Fibroblast of mammary gland (primary cell): ENCODE measurements at regions not wholly inside any gene's neighbourhood (a gene's known extent, or its start where the extent isn't known, plus 50 kb on each side); places are given as distances from the start of the nearest gene placed in this dataset.

Experiments used
- DNase-seq: peaks from one replicate; pipeline ENCODE4 v3.0.0-alpha.2; 2010; ENCODE audit warnings: low read depth
- H3K4me3 ChIP-seq: 2 replicates; pipeline ENCODE4 v1.5.1; 2011; ENCODE audit warnings: low read depth, mild to moderate bottlenecking, low read length, moderate library complexity; ENCODE audit not compliant: control insufficient read depth
- CTCF ChIP-seq: conservative IDR thresholded peaks from 2 replicates; pipeline ENCODE4 v1.5.1; 2011; ENCODE audit warnings: low read depth, low read length, inconsistent platforms; ENCODE audit not compliant: control insufficient read depth, insufficient read depth

DNA sequence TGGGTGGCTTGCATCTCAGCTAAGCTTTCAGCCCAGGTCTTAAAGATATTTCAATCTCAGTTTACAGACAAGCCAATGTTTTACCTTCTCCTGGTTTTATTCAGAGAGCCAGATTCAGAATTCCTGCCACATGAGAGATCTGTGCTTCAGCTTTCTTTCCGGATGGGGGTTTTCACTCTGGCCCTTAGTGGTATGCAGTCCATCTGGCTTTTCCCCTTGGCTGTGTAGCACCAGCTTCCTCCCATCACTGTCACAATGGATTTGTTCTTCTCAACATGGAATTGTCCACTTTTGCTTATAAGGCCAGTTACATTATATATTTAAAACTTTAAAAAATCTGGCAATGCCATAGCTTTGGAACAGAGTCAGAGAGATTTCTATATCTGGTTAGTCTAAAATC is 303.9 kb downstream of the ETS1 start:
- H3K4me3 ChIP-seq, result no peak overlapping the region
- no peak for TF ChIP-seq CTCF
- no peak for DNase-seq

GRCh38 chr11:128282053-128282452 is 305.3 kb downstream of the ETS1 start:
- DNase-seq, result no peak
- TF ChIP-seq CTCF, result no peak
- H3K4me3 ChIP-seq, result no peak overlapping the region

GRCh38 chr11:128279866-128280265 is 307.5 kb downstream of the ETS1 start:
- no peak for TF ChIP-seq CTCF
- DNase-seq, result peak; percentile 45

GRCh38 chr11:128273736-128274135 is 313.6 kb downstream of the ETS1 start:
- no peak overlapping the region for H3K4me3 ChIP-seq
- DNase-seq, result no peak
- TF ChIP-seq CTCF, result no peak

More at GRCh38 chr11:128279866-128280265, 307.5 kb downstream of the ETS1 start:
- H3K4me3 ChIP-seq, result no peak overlapping the region

DNA sequence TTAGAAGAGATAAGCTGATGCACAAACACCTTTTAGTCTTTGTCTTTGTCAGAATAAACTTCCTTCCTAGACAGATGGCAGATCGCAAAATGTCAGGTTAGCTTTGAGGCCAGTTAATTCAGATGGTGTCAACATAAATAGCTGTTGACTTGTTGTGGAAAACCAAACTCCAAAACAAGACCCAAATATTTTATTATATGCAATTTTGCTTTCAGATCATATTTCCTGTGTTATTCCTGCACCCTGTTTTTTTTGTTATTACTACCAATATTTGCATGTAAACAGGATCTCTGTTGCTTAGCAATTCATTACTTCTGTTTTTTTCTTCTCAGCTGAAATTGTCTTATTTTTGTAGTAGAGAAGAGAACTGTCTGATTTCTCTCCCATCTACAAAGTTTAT is 316.0 kb downstream of the ETS1 start:
- no peak for TF ChIP-seq CTCF
- H3K4me3 ChIP-seq, result no peak overlapping the region
- no peak for DNase-seq

DNA sequence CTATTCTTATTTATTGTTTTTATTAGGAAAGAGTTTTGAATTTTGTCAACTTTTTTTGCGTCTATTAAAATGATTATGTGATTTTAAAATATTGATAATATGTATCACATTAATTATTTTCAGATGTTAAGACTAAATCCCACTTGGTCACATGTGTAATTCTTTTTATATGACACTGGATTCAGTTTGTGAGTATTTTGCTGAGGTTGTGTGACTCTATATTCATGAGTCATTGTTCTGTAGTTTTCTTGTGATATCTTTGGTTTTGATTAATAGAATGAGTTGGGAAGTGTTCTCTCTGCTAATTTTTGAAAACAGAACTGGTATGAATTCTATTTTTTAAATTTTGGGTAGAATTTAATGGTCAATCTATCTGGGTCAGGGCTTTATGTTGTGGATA is 317.9 kb downstream of the ETS1 start:
- no peak overlapping the region for H3K4me3 ChIP-seq
- no peak for TF ChIP-seq CTCF
- DNase-seq, result peak; percentile 66

- no peak for TF ChIP-seq CTCF
- no peak overlapping the region for H3K4me3 ChIP-seq
- DNase-seq, result no peak
These were observed 320.5 kb downstream of the ETS1 start for GRCh38 chr11:128266893-128267292.
